Naive thymus-derived CD4-positive, alpha-beta T cell (primary cell): ENCODE measurements at regions not wholly inside any gene's neighbourhood (a gene's known extent, or its start where the extent isn't known, plus 50 kb on each side); places are given as distances from the start of the nearest gene placed in this dataset.

Source experiments
- ATAC-seq: fragments of 150-1000 bp; cut with Tn5 transposase; 2 replicates; pipeline ENCODE4 v1.10.0; 2021; ENCODE audit warnings: mild to moderate bottlenecking, moderate library complexity
- CTCF ChIA-PET: fragments of 350-600 bp; sonication (Branson Sonifier 250); formaldehyde crosslinking; loops from one replicate; lab custom pipeline; 2021; ENCODE audit warnings: antibody characterized with exemption; lab: Charles Lee
- POLR2A ChIA-PET: fragments of 350-600 bp; sonication (Branson Sonifier 250); formaldehyde crosslinking; loops from one replicate; lab custom pipeline; 2021; ENCODE audit warnings: antibody characterized with exemption, inconsistent platforms; lab: Charles Lee
- DNase-seq, 9 donors: peaks; one replicate each; pipeline versions ENCODE4 v3.0.0 to v3.0.0-alpha.2; 2020 to 2022; ENCODE audit warnings: mixed read lengths in 1 of 9
- H3K27ac ChIP-seq: one replicate; pipeline ENCODE4 v1.7.0; 2013; ENCODE audit warnings: mild to moderate bottlenecking, low read depth, low read length, moderate library complexity
- H3K27me3 ChIP-seq, 2 donors: one replicate each; pipeline ENCODE4 v1.7.0; 2013; ENCODE audit warnings: low read length in 2 of 2, mild to moderate bottlenecking in 2 of 2, moderate library complexity in 2 of 2; ENCODE audit not compliant: control insufficient read depth in 2 of 2, insufficient read depth in 2 of 2
- H3K36me3 ChIP-seq, 3 experiments: 1 replicate in 2 of 3; 2 replicates in 1 of 3; pipeline ENCODE4 v1.7.0; 2013; ENCODE audit warnings: low read length in 3 of 3, mild to moderate bottlenecking in 3 of 3, moderate library complexity in 1 of 3; ENCODE audit not compliant: insufficient read depth in 3 of 3, control insufficient read depth in 2 of 3
- H3K4me1 ChIP-seq, 2 donors: one replicate each; pipeline ENCODE4 v1.7.0; 2013; ENCODE audit warnings: low read length in 2 of 2, mild to moderate bottlenecking in 2 of 2, moderate library complexity in 1 of 2; ENCODE audit not compliant: control insufficient read depth in 2 of 2, insufficient read depth in 2 of 2
- H3K4me3 ChIP-seq: 2 replicates; pipeline ENCODE4 v1.7.0; 2013; ENCODE audit warnings: mild to moderate bottlenecking, low read length
- H3K9me3 ChIP-seq, 3 experiments: 1 replicate in 2 of 3; 2 replicates in 1 of 3; pipeline ENCODE4 v1.7.0; 2013; ENCODE audit warnings: low read length in 3 of 3; ENCODE audit not compliant: control insufficient read depth in 2 of 3
- H3K27ac Mint-ChIP-seq, 9 donors: one replicate each; pipeline ENCODE4 v1.8.0; 2020 to 2022; ENCODE audit warnings: mixed read lengths in 9 of 9, mild to moderate bottlenecking in 8 of 9, moderate library complexity in 5 of 9, inconsistent platforms in 2 of 9
- H3K27me3 Mint-ChIP-seq, 5 donors: one replicate each; pipeline ENCODE4 v1.8.0; 2021 to 2022; ENCODE audit warnings: mixed read lengths in 5 of 5, mild to moderate bottlenecking in 1 of 5
- H3K36me3 Mint-ChIP-seq, 5 donors: one replicate each; pipeline ENCODE4 v1.8.0; 2020 to 2022; ENCODE audit warnings: mixed read lengths in 5 of 5, mild to moderate bottlenecking in 3 of 5, inconsistent platforms in 1 of 5
- H3K4me1 Mint-ChIP-seq, 7 donors: one replicate each; pipeline ENCODE4 v1.8.0; 2020 to 2022; ENCODE audit warnings: mixed read lengths in 7 of 7, mild to moderate bottlenecking in 3 of 7, inconsistent platforms in 1 of 7
- H3K4me3 Mint-ChIP-seq, 10 donors: one replicate each; pipeline ENCODE4 v1.8.0; 2020 to 2022; ENCODE audit warnings: mild to moderate bottlenecking in 10 of 10, mixed read lengths in 10 of 10, moderate library complexity in 6 of 10, inconsistent platforms in 2 of 10
- H3K9me3 Mint-ChIP-seq, 11 donors: one replicate each; pipeline ENCODE4 v1.8.0; 2020 to 2022; ENCODE audit warnings: mixed read lengths in 11 of 11, mild to moderate bottlenecking in 4 of 11, inconsistent platforms in 1 of 11, moderate library complexity in 1 of 11
- intact Hi-C, 2 donors: fragments of 100-400 bp; cut with micrococcal nuclease; formaldehyde crosslinking; loops; one replicate each; pipeline ENCODE4 v1.15.1; 2023

DNA sequence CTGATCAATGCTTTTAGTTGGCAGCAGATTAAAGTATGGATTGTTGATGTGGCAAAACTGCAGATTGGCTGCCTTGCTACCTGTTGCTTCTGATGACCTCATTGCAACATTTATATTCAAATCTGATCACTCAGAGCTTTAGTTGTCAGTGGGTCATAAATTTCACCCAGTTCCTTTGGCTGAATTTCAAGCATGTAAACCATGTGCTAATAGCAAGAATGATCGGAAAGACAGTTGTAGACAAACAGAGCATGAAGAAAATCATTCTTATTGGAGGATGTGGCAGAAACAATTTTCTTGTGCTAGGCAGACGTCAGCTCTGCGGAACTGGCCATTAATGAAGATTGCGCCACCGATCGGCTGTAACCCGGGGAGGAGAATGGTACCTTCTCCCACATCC, 346.6 kb upstream of the EEF2KMT start:
- no peak overlapping the region for H3K27ac ChIP-seq
- H3K27ac Mint-ChIP-seq = no peak overlapping the region
- DNase-seq = no peak
- peaks cover 0 to 16% (median 11%) of the 10 kb centered on the region in 5 donors for H3K27me3 Mint-ChIP-seq
- peaks cover 4 to 32% (median 10%) of the 10 kb centered on the region in 11 donors for H3K9me3 Mint-ChIP-seq
- H3K4me3 ChIP-seq = no peak overlapping the region
- ChIA-PET CTCF (no interaction called here), POLR2A (no interaction called here)
- no peaks in the 10 kb centered on the region for H3K36me3 ChIP-seq
- no peaks in the 10 kb centered on the region for H3K9me3 ChIP-seq
- H3K27me3 ChIP-seq = no peaks in the 10 kb centered on the region
- H3K36me3 Mint-ChIP-seq = no peaks in the 10 kb centered on the region
- ATAC-seq = no peak
- no peak overlapping the region for H3K4me3 Mint-ChIP-seq
- intact Hi-C loops = no loop called here
- H3K4me1 Mint-ChIP-seq = no peaks in the 10 kb centered on the region
- H3K4me1 ChIP-seq = no peaks in the 10 kb centered on the region

DNA sequence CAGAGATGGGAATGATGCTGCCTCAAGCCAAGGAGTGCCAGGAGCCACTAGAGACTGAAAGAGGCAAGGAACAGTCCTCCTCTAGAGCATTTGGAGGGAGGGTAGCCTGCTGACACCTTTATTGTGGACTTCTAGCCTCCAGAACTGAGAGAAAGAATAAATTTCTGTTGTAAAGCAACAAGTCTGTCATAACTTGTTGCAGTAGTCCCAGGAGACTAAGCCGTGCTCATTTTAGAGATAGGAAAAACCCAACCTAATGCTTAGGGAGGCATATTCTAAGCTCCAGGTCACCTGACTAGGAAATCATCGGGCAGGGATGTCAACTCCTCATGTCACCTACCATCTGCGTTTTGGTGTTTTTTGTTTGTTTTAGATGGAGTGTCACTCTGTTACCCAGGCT, 345.4 kb upstream of the EEF2KMT start:
- Mint-ChIP-seq H3K27me3 (peaks cover 0 to 18% (median 14%) of the 10 kb centered on the region in 5 donors), H3K9me3 (peaks cover 2 to 30% (median 11%) of the 10 kb centered on the region in 11 donors), H3K4me3 (no peak overlapping the region), H3K36me3 (no peaks in the 10 kb centered on the region), H3K27ac (no peak overlapping the region), H3K4me1 (no peaks in the 10 kb centered on the region)
- Histone ChIP-seq H3K36me3 (no peaks in the 10 kb centered on the region), H3K4me1 (no peaks in the 10 kb centered on the region), H3K4me3 (no peak overlapping the region), H3K27me3 (no peaks in the 10 kb centered on the region), H3K27ac (no peak overlapping the region), H3K9me3 (no peaks in the 10 kb centered on the region)
- DNase-seq = no peak
- ATAC-seq = no peak
- ChIA-PET POLR2A (no interaction called here), CTCF (no interaction called here)
- intact Hi-C loops = no loop called here

DNA sequence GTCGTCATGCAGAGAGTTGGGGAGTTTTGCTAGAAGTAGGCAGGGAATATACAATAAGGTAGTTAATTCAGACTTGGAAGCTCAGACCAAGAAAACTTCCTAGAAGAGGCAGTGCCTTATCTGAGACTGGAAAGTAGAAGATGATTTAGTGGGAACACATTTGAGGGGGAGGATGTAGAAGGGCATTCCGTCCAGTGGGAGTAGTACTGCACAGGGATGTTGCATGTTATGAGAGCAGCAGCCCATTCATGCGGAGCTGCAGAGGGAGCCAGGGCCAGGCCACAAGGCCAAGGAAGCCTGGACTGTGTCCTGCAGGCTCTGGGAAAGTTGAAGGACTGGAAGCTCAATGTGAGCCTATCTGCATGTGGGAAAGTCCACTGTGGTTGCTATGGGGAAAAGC, 344.5 kb upstream of the EEF2KMT start:
- no peak overlapping the region for H3K4me3 Mint-ChIP-seq
- Histone ChIP-seq H3K9me3 (no peaks in the 10 kb centered on the region), H3K27me3 (no peaks in the 10 kb centered on the region), H3K36me3 (no peaks in the 10 kb centered on the region), H3K4me3 (no peak overlapping the region), H3K4me1 (no peaks in the 10 kb centered on the region), H3K27ac (no peak overlapping the region)
- intact Hi-C loops = no loop called here
- ChIA-PET CTCF (no interaction called here), POLR2A (no interaction called here)
- H3K27me3 Mint-ChIP-seq = peaks cover 0 to 15% (median 10%) of the 10 kb centered on the region in 5 donors
- no peak overlapping the region for H3K27ac Mint-ChIP-seq
- H3K4me1 Mint-ChIP-seq = no peaks in the 10 kb centered on the region
- DNase-seq = no peak
- peaks cover 2 to 24% (median 11%) of the 10 kb centered on the region in 11 donors for H3K9me3 Mint-ChIP-seq
- ATAC-seq = no peak
- no peaks in the 10 kb centered on the region for H3K36me3 Mint-ChIP-seq

GRCh38 chr16:5438591-5438990, 341.0 kb upstream of the EEF2KMT start:
- no peak overlapping the region for H3K4me3 Mint-ChIP-seq
- intact Hi-C loops = no loop called here
- ChIA-PET POLR2A (no interaction called here), CTCF (no interaction called here)
- Histone ChIP-seq H3K27me3 (no peaks in the 10 kb centered on the region), H3K4me1 (no peaks in the 10 kb centered on the region), H3K36me3 (no peaks in the 10 kb centered on the region), H3K4me3 (no peak overlapping the region), H3K9me3 (no peaks in the 10 kb centered on the region), H3K27ac (no peak overlapping the region)
- peaks cover 0 to 21% (median 10%) of the 10 kb centered on the region in 5 donors for H3K27me3 Mint-ChIP-seq
- ATAC-seq (no peak), DNase-seq (no peak)
- H3K9me3 Mint-ChIP-seq = peaks cover 2 to 24% (median 11%) of the 10 kb centered on the region in 11 donors
- H3K4me1 Mint-ChIP-seq = no peaks in the 10 kb centered on the region
- no peaks in the 10 kb centered on the region for H3K36me3 Mint-ChIP-seq
- H3K27ac Mint-ChIP-seq = no peak overlapping the region

DNA sequence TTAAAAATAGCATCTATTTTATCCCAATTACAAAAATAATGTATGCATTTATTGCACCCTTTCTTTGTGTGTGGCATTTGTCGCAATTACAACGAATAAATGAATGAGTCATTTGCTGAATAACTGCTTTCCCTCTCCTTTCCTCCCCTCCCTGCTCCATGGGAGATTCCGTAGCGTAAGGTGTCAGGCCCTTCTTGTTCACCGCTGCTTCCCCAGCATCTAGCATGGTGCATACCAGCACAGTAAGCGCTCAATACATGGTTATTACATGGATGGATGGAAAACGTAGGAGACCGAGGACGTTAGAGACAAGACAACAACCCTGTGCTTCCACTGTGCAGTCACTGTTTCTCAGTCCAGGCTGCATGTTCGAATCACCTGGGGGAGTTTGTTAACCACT, 336.0 kb upstream of the EEF2KMT start:
- no peaks in the 10 kb centered on the region for H3K36me3 Mint-ChIP-seq
- H3K4me3 Mint-ChIP-seq = no peak overlapping the region
- intact Hi-C loops = no loop called here
- no peak for ATAC-seq
- H3K9me3 Mint-ChIP-seq = peaks cover 0 to under 1% (median 0%) of the 10 kb centered on the region in 11 donors
- no peaks in the 10 kb centered on the region for H3K27me3 ChIP-seq
- no peaks in the 10 kb centered on the region for H3K36me3 ChIP-seq
- ChIA-PET CTCF (no interaction called here), POLR2A (no interaction called here)
- no peaks in the 10 kb centered on the region for H3K9me3 ChIP-seq
- no peak overlapping the region for H3K27ac Mint-ChIP-seq
- H3K27me3 Mint-ChIP-seq = peaks cover 0 to 18% (median 3%) of the 10 kb centered on the region in 5 donors
- H3K4me1 Mint-ChIP-seq = no peaks in the 10 kb centered on the region
- no peak for DNase-seq
- no peak overlapping the region for H3K4me3 ChIP-seq
- no peaks in the 10 kb centered on the region for H3K4me1 ChIP-seq
- no peak overlapping the region for H3K27ac ChIP-seq

DNA sequence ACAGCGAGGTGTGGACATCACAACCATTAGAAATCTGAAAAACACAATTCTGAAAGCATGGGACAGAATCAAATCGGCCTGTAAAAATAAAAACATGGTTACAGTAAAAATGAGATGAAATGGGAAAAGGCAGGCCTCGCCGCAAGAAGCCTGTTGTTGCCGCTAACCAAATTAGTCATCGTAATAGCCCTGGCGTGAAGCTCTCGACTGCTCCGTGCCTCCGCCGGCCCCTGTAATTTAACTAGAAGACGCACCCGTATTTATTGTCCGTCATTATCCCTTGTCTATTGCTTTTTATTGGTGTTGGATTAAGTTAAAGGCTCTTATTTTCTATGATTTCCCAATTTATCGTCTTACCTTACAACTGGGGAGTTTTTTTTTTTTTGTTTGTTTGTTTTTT, 334.6 kb upstream of the EEF2KMT start:
- no peaks in the 10 kb centered on the region for H3K27me3 ChIP-seq
- no peaks in the 10 kb centered on the region for H3K36me3 ChIP-seq
- H3K27ac Mint-ChIP-seq = no peak overlapping the region
- no peak overlapping the region for H3K27ac ChIP-seq
- H3K27me3 Mint-ChIP-seq = peaks cover 0 to 14% (median 6%) of the 10 kb centered on the region in 5 donors
- H3K4me3 ChIP-seq = no peak overlapping the region
- CTCF ChIA-PET = no interaction called here
- no peak for DNase-seq
- H3K4me3 Mint-ChIP-seq = no peak overlapping the region
- H3K4me1 Mint-ChIP-seq = peaks cover 0 to 2% (median 0%) of the 10 kb centered on the region in 7 donors
- intact Hi-C loops = no loop called here
- H3K36me3 Mint-ChIP-seq = no peaks in the 10 kb centered on the region
- H3K9me3 Mint-ChIP-seq = no peaks in the 10 kb centered on the region
- no peak for ATAC-seq
- no peaks in the 10 kb centered on the region for H3K4me1 ChIP-seq
- H3K9me3 ChIP-seq = no peaks in the 10 kb centered on the region
- POLR2A ChIA-PET = no interaction called here

DNA sequence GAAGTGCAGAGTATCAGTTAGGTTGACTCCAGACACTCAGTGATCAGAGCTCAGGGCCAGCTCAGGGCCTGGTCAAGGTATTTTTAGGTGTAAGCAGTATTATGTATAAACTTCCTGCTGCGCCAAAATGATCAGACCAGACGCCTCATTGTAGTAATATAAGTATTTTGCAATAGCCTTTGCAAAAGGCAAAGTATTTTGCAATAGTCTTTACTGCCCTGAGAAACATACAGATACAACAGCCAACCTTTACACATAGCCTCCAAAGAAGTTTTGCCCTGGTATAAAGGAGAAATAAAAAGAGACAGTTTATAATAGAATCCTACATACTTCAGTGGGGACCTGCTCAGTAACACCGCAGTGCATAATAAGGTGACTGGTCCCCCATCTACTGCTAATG, 333.0 kb upstream of the EEF2KMT start:
- Mint-ChIP-seq H3K36me3 (no peaks in the 10 kb centered on the region), H3K4me3 (no peak overlapping the region)

More for the DNA sequence above, 333.0 kb upstream of the EEF2KMT start:
- Histone ChIP-seq H3K9me3 (no peaks in the 10 kb centered on the region), H3K4me1 (no peaks in the 10 kb centered on the region), H3K27me3 (no peaks in the 10 kb centered on the region), H3K4me3 (no peak overlapping the region), H3K27ac (no peak overlapping the region), H3K36me3 (no peaks in the 10 kb centered on the region)
- CTCF ChIA-PET = no interaction called here
- Mint-ChIP-seq H3K4me1 (peaks cover 0 to 2% (median 0%) of the 10 kb centered on the region in 7 donors), H3K27me3 (peaks cover 0 to 14% (median 6%) of the 10 kb centered on the region in 5 donors), H3K9me3 (no peaks in the 10 kb centered on the region), H3K27ac (no peak overlapping the region)
- ATAC-seq (no peak), DNase-seq (no peak)
- intact Hi-C loops = no loop called here
- POLR2A ChIA-PET = no interaction called here
